A673 (cell line): ENCODE measurements at regions not wholly inside any gene's neighbourhood (a gene's known extent, or its start where the extent isn't known, plus 50 kb on each side); places are given as distances from the start of the nearest gene placed in this dataset.

ENCODE experiments used
- CTCF ChIP-seq: fragments of 300-800, 200-600 bp; sonication (generic); conservative IDR thresholded peaks from 2 replicates; pipeline ENCODE4 v1.5.1; 2017; ENCODE audit warnings: low read depth, mild to moderate bottlenecking, antibody characterized with exemption, low read length, moderate library complexity, mixed read lengths
- EZH2 ChIP-seq: fragments of 200-600 bp; sonication (generic); IDR thresholded peaks from 2 replicates; pipeline ENCODE4 v1.6.1; 2017; ENCODE audit warnings: borderline replicate concordance, low read depth, mild to moderate bottlenecking, mixed read lengths, antibody characterized with exemption, low read length; ENCODE audit not compliant: poor library complexity, severe bottlenecking

- TF ChIP-seq CTCF (no peak), EZH2 (no peak)
Measured at GRCh38 chr9:91496351-91496750, 72.7 kb upstream of the NFIL3 start.
